HG02884 (cell line): ENCODE measurements at regions not wholly inside any gene's neighbourhood (a gene's known extent, or its start where the extent isn't known, plus 50 kb on each side); places are given as distances from the start of the nearest gene placed in this dataset.
"Not testable (repeated sequence)": the region's sequence is repeated elsewhere in the genome, so short reads cannot be mapped to it uniquely, and the experiment has no call there.

Experiments
- ATAC-seq: cut with Tn5 transposase; IDR thresholded peaks from one replicate; pipeline ENCODE4 v1.9.1; 2021; ENCODE audit warnings: mild to moderate bottlenecking, moderate library complexity; ENCODE audit not compliant: unreplicated experiment

GRCh38 chr2:52423655-52424054 is 1343.9 kb upstream of the CHAC2 start:
- ATAC-seq = no peak

- ATAC-seq = no peak
Measured at GRCh38 chr2:52423111-52423510, 1344.5 kb upstream of the CHAC2 start.

DNA sequence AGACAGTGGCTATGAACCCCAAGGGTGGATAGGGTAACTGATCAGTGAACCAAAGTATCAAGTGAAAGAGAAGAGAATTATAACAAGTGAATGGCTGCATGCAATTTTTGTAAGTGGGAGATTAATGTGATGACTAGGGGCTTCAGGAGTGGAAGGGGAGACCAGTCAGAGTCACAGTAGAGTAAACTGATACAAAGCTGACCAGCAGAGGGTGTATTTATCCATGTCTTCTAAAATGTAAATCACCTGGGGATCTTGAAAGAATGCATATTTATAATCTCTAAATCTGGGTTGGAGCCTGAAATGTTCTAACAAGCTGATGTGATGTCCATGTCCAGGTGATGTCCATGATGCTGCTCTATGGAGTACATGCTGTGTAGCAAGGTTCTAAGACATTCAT is 1351.3 kb upstream of the CHAC2 start:
- no peak for ATAC-seq

DNA sequence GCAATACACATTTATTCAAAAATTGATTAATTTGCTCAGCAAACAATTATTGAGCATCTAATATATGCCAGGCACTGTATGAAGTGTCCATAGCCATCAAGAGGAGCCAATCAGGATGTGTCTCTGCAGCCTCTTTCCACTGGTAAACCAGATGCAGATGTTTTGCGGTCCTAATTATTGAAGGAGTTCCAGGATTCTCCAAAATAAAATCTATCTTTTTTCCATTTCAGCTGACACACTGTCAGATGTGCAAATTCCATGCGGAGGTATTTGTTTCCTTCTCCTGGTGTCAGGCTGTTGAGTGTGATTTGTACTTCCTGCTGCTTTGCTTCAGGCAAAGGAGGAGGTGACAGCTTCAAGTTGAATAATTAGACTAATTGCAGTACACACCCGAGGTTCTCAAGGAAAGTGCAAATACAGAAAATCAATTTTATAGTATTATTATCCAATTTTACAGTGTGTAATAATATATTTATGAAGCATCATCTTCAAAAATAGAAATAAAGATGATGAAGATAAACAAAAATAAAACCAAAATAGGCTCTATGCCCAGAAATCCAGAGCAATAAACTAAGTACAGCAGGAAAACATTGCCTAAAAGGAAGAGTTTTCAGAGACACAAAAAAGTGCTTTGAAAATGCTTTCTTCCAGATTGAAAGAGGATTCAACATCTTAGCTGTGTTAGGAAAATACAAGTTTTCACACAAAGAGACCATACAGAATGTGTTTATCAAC is 1352.9 kb upstream of the CHAC2 start:
- ATAC-seq = no peak

DNA sequence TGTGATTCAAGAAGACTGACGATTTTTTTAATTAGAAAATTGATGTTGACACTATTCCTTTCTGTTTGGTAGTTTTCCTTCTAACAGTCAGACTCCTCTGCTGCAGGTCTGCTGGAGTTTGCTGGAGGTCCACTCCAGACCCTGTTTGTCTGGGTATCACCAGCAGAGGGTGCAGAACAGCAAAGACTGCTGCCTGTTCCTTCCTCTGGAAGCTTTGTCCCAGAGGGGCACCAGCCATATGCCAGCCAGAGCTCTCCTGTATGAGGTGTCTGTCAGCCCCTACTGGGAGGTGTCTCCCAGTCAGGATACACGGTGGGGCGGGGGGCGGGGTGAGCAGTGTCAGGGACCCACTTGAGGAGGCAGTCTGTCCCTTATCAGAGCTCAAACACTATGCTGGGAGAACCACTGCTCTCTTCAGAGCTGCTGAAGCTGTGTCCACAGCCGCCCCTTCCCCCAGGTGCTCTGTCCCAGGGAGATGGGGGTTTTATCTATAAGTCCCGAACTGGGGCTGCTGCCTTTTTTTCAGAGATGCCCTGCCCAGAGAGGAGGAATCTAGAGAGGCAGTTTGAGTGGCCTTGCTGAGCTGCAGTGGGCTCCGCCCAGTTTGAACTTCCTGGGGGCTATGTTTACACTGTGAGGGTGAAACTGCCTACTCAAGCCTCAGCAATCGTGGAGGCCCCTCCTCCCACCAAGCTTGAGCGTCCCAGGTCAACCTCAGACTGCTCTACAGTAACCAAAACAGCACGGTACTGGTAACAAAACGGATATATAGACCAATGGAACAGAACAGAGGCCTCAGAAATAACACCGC is 1358.1 kb upstream of the CHAC2 start:
- ATAC-seq = not testable (repeated sequence)

GRCh38 chr2:52405980-52406379 is 1361.6 kb upstream of the CHAC2 start:
- no peak for ATAC-seq

GRCh38 chr2:52404866-52405265 is 1362.7 kb upstream of the CHAC2 start:
- no peak for ATAC-seq

GRCh38 chr2:52404046-52404445 is 1363.6 kb upstream of the CHAC2 start:
- no peak for ATAC-seq

DNA sequence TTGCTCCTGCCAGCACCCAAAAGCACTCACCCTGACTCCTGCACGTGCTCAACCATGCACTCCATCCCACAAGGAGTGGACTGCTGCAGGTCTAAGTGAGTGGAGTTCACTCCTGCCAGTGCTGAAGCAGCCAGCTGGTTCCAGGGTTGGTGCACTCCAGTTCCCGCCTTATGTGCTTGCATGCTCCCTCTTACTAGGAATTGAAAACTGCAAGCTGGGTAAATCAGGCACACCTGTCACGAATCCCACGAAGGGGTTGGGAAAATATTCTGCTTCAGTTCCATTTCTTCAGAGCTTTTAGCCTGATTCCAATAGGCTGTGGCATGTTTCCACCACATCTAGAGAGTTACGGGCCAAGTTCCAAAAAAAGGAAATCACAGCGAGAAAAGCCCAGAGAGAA is 1365.5 kb upstream of the CHAC2 start:
- no peak for ATAC-seq

DNA sequence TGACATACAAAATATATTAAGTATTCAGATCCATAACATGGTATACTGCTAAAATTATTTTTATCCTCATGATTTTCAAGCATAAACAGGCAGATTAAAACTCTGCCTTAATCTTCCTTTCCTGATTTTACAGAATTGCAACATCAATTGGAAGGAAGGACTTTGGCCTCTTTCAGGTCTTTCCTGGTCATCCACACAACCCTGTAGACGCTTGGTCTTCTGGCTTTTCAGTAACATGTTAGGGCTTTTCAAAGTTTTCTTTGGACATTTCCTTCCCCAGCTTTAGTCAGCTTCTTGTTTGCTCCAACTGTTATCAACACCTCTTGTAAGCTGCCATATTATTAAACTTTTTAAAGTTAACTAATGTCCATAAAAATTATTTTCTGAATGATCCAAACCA is 1364.9 kb upstream of the NRXN1 start:
- ATAC-seq = no peak

DNA sequence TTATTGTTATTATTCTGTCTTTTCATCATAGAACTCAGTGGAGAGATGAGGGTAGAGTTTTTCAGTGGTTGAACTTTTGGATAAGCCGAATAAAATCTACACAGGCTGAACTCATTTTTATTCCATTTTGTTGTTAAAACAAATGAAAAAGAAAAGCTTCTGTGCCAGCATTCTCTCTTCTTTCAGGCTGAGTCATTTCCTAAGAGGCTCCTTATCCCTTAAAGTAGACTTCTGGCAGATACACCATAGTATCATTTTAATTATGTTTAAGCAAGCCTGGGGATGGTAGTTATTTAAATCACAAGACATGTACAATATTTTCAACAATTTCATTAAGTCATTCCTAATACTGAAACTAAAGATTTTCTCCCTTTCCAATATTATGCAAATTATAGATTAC is 1364.0 kb upstream of the NRXN1 start:
- no peak for ATAC-seq

DNA sequence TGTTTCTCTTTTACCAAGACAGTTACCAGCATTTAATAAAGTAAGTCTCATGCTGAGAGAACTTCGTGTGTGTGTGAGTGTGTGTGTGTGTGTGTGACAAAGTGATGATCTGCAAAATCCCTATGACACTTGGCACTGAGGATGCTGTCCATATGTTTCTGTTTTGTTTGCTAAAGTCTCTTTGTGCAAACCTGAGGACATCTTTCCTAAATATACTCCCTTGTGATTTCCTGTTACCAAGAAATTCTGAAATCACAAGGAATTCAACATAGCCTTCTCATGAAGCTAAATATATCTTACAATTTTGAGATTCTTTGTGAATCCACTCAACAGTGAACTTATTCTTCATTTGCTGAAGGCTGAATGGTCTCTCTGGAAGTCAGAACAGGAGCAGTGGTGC is 1359.7 kb upstream of the NRXN1 start:
- ATAC-seq = no peak

DNA sequence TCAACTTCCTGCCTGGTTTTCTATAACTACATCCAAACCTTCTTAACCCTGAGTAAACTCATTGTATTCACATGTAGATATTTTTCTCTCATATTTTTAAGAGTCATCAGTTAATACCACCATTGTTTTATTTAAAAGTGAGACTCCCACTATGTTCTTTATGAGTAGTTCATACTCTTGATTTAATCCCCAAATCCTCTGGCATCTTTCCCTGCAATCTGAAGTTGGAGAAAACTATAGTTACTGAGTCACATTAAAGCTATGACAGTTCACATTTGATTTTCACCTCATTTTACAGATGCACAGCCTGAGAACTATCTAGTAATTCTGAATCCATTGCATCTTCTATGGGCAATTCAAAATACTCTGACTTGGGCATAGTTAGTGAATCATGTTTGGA is 1358.7 kb upstream of the NRXN1 start:
- no peak for ATAC-seq

GRCh38 chr2:52387937-52388590 is 1356.1 kb upstream of the NRXN1 start:
- ATAC-seq = no peak

DNA sequence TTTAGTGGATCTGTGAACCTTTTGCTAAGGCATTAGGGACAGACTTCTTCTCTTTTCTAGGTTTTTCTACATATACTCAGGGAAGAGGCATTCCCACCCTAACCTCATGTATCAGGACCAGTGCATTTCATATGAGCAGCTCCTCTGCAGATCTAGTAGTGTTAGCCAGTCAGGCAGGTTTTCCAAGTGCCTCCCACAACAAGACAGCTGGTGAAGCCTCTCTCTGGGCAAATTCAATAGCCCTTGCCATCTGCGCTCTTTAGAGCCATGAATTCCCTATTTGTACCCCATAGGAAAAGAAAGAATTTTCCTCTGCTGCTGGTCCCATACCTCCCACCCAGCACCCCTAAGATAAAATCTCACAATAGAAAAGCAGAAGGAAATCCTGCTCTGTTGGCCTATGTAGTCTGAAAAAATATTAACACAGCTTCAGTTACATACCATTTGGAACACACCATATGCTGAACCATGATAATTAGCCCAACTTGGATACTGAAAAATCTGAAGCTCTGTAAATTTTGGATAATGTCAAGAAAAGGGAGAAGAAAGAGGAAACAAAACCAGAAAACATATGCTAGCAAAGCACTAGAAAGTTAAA is 1354.6 kb upstream of the NRXN1 start:
- ATAC-seq = no peak

GRCh38 chr2:52383541-52383940 is 1351.6 kb upstream of the NRXN1 start:
- no peak for ATAC-seq

- ATAC-seq = no peak
Measured at GRCh38 chr2:52369178-52369577, 1337.2 kb upstream of the NRXN1 start.

- ATAC-seq = no peak
Measured at GRCh38 chr2:52368141-52368540, 1336.2 kb upstream of the NRXN1 start.

DNA sequence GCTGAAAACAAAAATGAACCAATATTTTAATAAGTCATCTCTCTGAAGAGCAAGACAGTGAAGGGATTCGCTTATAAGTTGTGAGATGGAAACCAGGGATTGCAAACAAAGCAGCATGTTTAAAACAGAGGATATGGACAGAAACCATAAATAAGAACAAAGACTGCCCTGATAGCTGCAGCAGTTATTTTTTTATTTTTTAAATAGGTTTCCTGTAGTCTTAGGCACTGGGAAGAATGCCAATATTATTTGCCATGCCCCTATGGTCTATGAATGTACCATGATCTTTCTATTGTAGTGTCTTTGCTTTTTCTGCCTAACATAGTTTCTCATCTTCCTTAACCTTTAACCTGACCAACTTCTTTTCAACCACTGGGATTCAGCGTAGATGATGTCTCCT is 1334.0 kb upstream of the NRXN1 start:
- ATAC-seq = no peak

- ATAC-seq = no peak
Measured at GRCh38 chr2:52356556-52356955, 1324.6 kb upstream of the NRXN1 start.

GRCh38 chr2:52347292-52347691 is 1315.4 kb upstream of the NRXN1 start:
- ATAC-seq = no peak

DNA sequence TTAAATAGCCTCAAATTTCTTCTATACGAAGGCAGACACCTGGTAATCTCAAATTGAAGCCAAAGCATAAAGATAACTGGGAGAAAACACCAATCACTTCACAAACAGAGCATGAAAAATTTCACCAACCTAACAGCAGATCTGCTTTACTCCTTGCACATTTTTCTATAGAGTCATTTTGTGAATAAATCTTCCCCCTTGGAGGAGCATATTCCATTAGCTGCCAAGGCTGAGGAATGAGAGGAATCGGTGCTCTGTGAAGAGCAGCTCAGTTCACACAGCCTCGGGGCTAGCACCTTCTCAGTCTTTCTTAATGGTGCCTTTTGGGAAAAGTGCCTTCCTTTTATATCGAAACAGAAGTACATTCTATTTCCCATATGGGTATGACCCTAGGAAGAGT is 1313.7 kb upstream of the NRXN1 start:
- no peak for ATAC-seq
